ENCODE measurements at regions not wholly inside any gene's neighbourhood (a gene's known extent, or its start where the extent isn't known, plus 50 kb on each side); places are given as distances from the start of the nearest gene placed in this dataset.

GRCh38 chr16:51557670-51558069 is 406.6 kb upstream of the SALL1 start:
- no peak for TF ChIP-seq FOXP2 (optimal IDR thresholded peaks at IDR 0.05; ENCODE audit: control extremely low read depth, extremely low read length, insufficient read depth)
- TF ChIP-seq POLR2AphosphoS5 (IDR thresholded peaks at IDR 0.05; ENCODE audit: borderline replicate concordance, low read depth, low read length): no peak

All from SK-N-MC (cell line).